ENCODE measurements at regions not wholly inside any gene's neighbourhood (a gene's known extent, or its start where the extent isn't known, plus 50 kb on each side); places are given as distances from the start of the nearest gene placed in this dataset.
"Not testable (repeated sequence)": the region's sequence is repeated elsewhere in the genome, so short reads cannot be mapped to it uniquely, and the experiment has no call there.

- TF ChIP-seq EZH2 (IDR thresholded peaks at IDR 0.05; ENCODE audit: low read length, missing control alignments); CTCF (conservative IDR thresholded peaks at IDR 0.05 in 1 of 2, IDR thresholded peaks at IDR 0.05 in 1 of 2; ENCODE audit: low read depth in 1 of 2, low read length in 2 of 2): not testable (repeated sequence)
These were observed 734.5 kb upstream of the BCHE start for GRCh38 chr3:166571686-166572085.
